Neural cell (in vitro differentiated cells): ENCODE measurements at regions not wholly inside any gene's neighbourhood (a gene's known extent, or its start where the extent isn't known, plus 50 kb on each side); places are given as distances from the start of the nearest gene placed in this dataset.

Experiments used
- H2AFZ ChIP-seq: fragments of 200-600, 300-800 bp; sonication (generic), shearing (Covaris generic); 2 replicates; pipeline ENCODE4 v1.6.0; 2014; ENCODE audit warnings: low read depth, mild to moderate bottlenecking, antibody characterized with exemption, low read length, moderate library complexity
- H3F3A ChIP-seq: fragments of 200-600 bp; shearing (Covaris generic); 2 replicates; pipeline ENCODE4 v1.6.1; 2016; ENCODE audit warnings: mild to moderate bottlenecking, moderate library complexity, mixed read lengths, antibody characterized with exemption, low read length; ENCODE audit not compliant: insufficient read depth, poor library complexity, severe bottlenecking
- H3K27ac ChIP-seq: fragments of 200-600, 300-800 bp; sonication (generic), shearing (Covaris generic); 2 replicates; pipeline ENCODE4 v1.5.1; 2014; ENCODE audit warnings: mild to moderate bottlenecking, low read length, moderate library complexity
- H3K27me3 ChIP-seq: fragments of 300-800, 200-600 bp; sonication (generic), shearing (Covaris generic); 2 replicates; pipeline ENCODE4 v1.6.0; 2014; ENCODE audit warnings: mild to moderate bottlenecking, low read depth, low read length, moderate library complexity; ENCODE audit not compliant: insufficient read depth
- H3K36me3 ChIP-seq: fragments of 300-800, 200-600 bp; sonication (generic), shearing (Covaris generic); 2 replicates; pipeline ENCODE4 v1.5.1; 2014; ENCODE audit warnings: mild to moderate bottlenecking, antibody characterized with exemption, low read length, moderate library complexity; ENCODE audit not compliant: insufficient read depth
- H3K4me2 ChIP-seq: fragments of 300-800, 200-600 bp; sonication (generic), shearing (Covaris generic); 2 replicates; pipeline ENCODE4 v1.6.0; 2014; ENCODE audit warnings: mild to moderate bottlenecking, low read length
- H3K4me3 ChIP-seq: fragments of 300-800, 200-600 bp; sonication (generic), shearing (Covaris generic); 2 replicates; pipeline ENCODE4 v1.5.1; 2014; ENCODE audit warnings: mild to moderate bottlenecking, low read length, moderate library complexity
- H3K79me2 ChIP-seq: fragments of 200-600 bp; shearing (Covaris generic); replicated peaks from 2 replicates; pipeline ENCODE4 v1.6.0; 2014; ENCODE audit warnings: mild to moderate bottlenecking, low read length, moderate library complexity; ENCODE audit not compliant: insufficient read depth
- H3K9ac ChIP-seq: fragments of 300-800, 200-600 bp; sonication (generic), shearing (Covaris generic); 2 replicates; pipeline ENCODE4 v1.6.1; 2016; ENCODE audit warnings: mild to moderate bottlenecking, low read length, mixed read lengths
- H3K9me2 ChIP-seq: fragments of 200-600 bp; shearing (Covaris generic); 2 replicates; pipeline ENCODE4 v1.6.1; 2016; ENCODE audit warnings: mild to moderate bottlenecking, low read length, mixed read lengths; ENCODE audit not compliant: insufficient read depth
- H3K9me3 ChIP-seq: fragments of 200-600, 300-800 bp; sonication (generic), shearing (Covaris generic); 2 replicates; pipeline ENCODE4 v1.6.1; 2016; ENCODE audit warnings: mild to moderate bottlenecking, mixed run types, low read length, moderate library complexity, mixed read lengths
- H4K20me1 ChIP-seq: fragments of 200-600 bp; shearing (Covaris generic); 2 replicates; pipeline ENCODE4 v1.6.1; 2016; ENCODE audit warnings: mild to moderate bottlenecking, mixed run types; ENCODE audit not compliant: insufficient read depth
- CTCF ChIP-seq: fragments of 450-650 bp; IDR thresholded peaks from 2 replicates; pipeline ENCODE4 v1.5.1; 2014; ENCODE audit warnings: antibody characterized with exemption, mild to moderate bottlenecking, moderate library complexity; ENCODE audit not compliant: poor library complexity, severe bottlenecking
- EP300 ChIP-seq: fragments of 450-650 bp; conservative IDR thresholded peaks from 2 replicates; pipeline ENCODE4 v1.6.1; 2014; ENCODE audit warnings: antibody characterized with exemption, mild to moderate bottlenecking, moderate library complexity; ENCODE audit not compliant: poor library complexity, severe bottlenecking
- EZH2 ChIP-seq: fragments of 200-600, 300-800 bp; shearing (Covaris generic), sonication (generic); IDR thresholded peaks from 2 replicates; pipeline ENCODE4 v1.6.1; 2014; ENCODE audit warnings: antibody characterized with exemption, low read length, borderline replicate concordance, mild to moderate bottlenecking; ENCODE audit not compliant: insufficient read depth, poor library complexity, severe bottlenecking
- MXI1 ChIP-seq: fragments of 450-650 bp; conservative IDR thresholded peaks from 2 replicates; pipeline ENCODE4 v1.6.1; 2014; ENCODE audit warnings: antibody characterized with exemption, mild to moderate bottlenecking; ENCODE audit not compliant: poor library complexity, severe bottlenecking
- POLR2AphosphoS5 ChIP-seq: IDR thresholded peaks from 2 replicates; pipeline ENCODE4 v1.6.1; 2012
- RAD21 ChIP-seq: fragments of 450-650 bp; conservative IDR thresholded peaks from 2 replicates; pipeline ENCODE4 v1.6.1; 2014; ENCODE audit warnings: antibody characterized with exemption, mild to moderate bottlenecking, moderate library complexity
- SMC3 ChIP-seq: fragments of 450-650 bp; conservative IDR thresholded peaks from 2 replicates; pipeline ENCODE4 v1.6.1; 2014; ENCODE audit warnings: antibody characterized with exemption, mild to moderate bottlenecking, moderate library complexity; ENCODE audit not compliant: poor library complexity
- TAF1 ChIP-seq: IDR thresholded peaks from 2 replicates; pipeline ENCODE4 v1.6.1; 2012; ENCODE audit warnings: low read depth
- TF ChIP-seq, protein P1 (sequence below): IDR thresholded peaks from 2 replicates; pipeline ENCODE4 v1.6.1; 2012; ENCODE audit warnings: borderline replicate concordance

- TF ChIP-seq, protein P1, sequence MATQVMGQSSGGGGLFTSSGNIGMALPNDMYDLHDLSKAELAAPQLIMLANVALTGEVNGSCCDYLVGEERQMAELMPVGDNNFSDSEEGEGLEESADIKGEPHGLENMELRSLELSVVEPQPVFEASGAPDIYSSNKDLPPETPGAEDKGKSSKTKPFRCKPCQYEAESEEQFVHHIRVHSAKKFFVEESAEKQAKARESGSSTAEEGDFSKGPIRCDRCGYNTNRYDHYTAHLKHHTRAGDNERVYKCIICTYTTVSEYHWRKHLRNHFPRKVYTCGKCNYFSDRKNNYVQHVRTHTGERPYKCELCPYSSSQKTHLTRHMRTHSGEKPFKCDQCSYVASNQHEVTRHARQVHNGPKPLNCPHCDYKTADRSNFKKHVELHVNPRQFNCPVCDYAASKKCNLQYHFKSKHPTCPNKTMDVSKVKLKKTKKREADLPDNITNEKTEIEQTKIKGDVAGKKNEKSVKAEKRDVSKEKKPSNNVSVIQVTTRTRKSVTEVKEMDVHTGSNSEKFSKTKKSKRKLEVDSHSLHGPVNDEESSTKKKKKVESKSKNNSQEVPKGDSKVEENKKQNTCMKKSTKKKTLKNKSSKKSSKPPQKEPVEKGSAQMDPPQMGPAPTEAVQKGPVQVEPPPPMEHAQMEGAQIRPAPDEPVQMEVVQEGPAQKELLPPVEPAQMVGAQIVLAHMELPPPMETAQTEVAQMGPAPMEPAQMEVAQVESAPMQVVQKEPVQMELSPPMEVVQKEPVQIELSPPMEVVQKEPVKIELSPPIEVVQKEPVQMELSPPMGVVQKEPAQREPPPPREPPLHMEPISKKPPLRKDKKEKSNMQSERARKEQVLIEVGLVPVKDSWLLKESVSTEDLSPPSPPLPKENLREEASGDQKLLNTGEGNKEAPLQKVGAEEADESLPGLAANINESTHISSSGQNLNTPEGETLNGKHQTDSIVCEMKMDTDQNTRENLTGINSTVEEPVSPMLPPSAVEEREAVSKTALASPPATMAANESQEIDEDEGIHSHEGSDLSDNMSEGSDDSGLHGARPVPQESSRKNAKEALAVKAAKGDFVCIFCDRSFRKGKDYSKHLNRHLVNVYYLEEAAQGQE = no peak
- TF ChIP-seq EP300 = no peak
- TF ChIP-seq SMC3 = no peak
- no peak for TF ChIP-seq MXI1
- H3K79me2 ChIP-seq = no peaks in the 10 kb centered on the region
- H3K9me2 ChIP-seq = no peaks in the 10 kb centered on the region
- H3K9ac ChIP-seq = no peak overlapping the region
- H3K9me3 ChIP-seq = no peaks in the 10 kb centered on the region
- no peak overlapping the region for H3K27ac ChIP-seq
- no peak overlapping the region for H3K4me3 ChIP-seq
- H3K4me2 ChIP-seq = no peak overlapping the region
- H3F3A ChIP-seq = no peaks in the 10 kb centered on the region
- H2AFZ ChIP-seq = no peak overlapping the region
- no peaks in the 10 kb centered on the region for H3K36me3 ChIP-seq
- H4K20me1 ChIP-seq = no peaks in the 10 kb centered on the region
- H3K27me3 ChIP-seq = no peaks in the 10 kb centered on the region
Observed at GRCh38 chr20:59388402-59388801, 88.0 kb downstream of the EDN3 start.

DNA sequence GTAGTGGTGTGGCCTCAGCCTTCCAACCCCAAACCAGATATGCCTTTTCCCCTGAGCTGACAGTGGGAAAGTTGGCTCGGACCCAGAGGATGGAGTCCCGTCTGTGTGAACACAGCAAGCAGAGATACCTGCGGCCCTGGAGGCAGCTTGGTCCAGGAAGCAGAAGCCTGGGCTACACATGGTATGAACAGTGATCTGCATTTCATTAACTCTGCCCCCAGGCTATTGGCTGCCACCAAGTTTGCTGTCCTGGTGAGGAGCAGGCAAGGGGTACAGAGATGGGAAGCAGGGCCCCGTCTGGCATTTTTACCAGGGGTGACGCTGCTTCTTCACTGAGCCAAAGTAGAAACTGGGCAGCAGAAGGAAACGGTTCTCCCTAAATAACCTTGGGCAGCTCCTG lies 90.0 kb downstream of the EDN3 start:
- TF ChIP-seq RAD21 (no peak), TAF1 (no peak), POLR2AphosphoS5 (no peak), MXI1 (no peak), CTCF (no peak), EP300 (no peak), SMC3 (no peak), EZH2 (no peak)
- Histone ChIP-seq H3K9ac (no peak overlapping the region), H3K36me3 (no peaks in the 10 kb centered on the region), H4K20me1 (no peaks in the 10 kb centered on the region), H3K79me2 (no peaks in the 10 kb centered on the region), H3K27me3 (no peaks in the 10 kb centered on the region), H3K4me2 (no peak overlapping the region), H2AFZ (no peak overlapping the region), H3K4me3 (no peak overlapping the region), H3F3A (no peaks in the 10 kb centered on the region), H3K27ac (no peak overlapping the region), H3K9me2 (no peaks in the 10 kb centered on the region), H3K9me3 (no peaks in the 10 kb centered on the region)

DNA sequence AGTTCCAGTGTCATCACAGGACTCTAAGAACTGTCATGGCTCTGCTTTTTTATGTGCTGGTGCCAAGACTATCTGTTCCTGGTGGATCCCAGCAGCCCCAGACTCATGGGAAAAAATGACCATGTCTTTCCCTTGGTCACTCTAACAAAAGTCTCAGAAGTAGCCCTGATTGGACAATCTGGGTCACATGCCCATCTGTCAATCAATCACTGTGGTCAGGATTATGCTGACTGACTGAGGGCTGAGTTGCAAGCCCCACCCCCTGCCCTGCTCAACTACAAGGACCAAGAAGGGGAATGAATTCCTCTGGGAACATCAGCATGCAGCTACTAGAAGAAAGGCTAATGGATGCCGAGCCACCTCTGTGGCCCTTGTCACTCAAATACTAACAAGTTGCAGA lies 91.6 kb downstream of the EDN3 start:
- Histone ChIP-seq H3K27me3 (no peaks in the 10 kb centered on the region), H3K27ac (no peak overlapping the region), H3K9me2 (no peaks in the 10 kb centered on the region), H3F3A (no peaks in the 10 kb centered on the region), H3K9ac (no peak overlapping the region), H3K9me3 (no peaks in the 10 kb centered on the region), H3K36me3 (no peaks in the 10 kb centered on the region), H3K79me2 (no peaks in the 10 kb centered on the region), H2AFZ (no peak overlapping the region), H4K20me1 (no peaks in the 10 kb centered on the region), H3K4me2 (no peak overlapping the region), H3K4me3 (no peak overlapping the region)
- TF ChIP-seq RAD21 = no peak
- TF ChIP-seq MXI1 = no peak
- TF ChIP-seq SMC3 = no peak
- no peak for TF ChIP-seq POLR2AphosphoS5
- no peak for TF ChIP-seq TAF1
- no peak for TF ChIP-seq EP300
- no peak for TF ChIP-seq CTCF
- TF ChIP-seq, protein P1 = no peak
- TF ChIP-seq EZH2 = no peak
